Loucy (cell line): ENCODE measurements at regions not wholly inside any gene's neighbourhood (a gene's known extent, or its start where the extent isn't known, plus 50 kb on each side); places are given as distances from the start of the nearest gene placed in this dataset.

Source experiments
- CTCF ChIP-seq: fragments of 200-600 bp; sonication (generic); conservative IDR thresholded peaks from 2 replicates; pipeline ENCODE4 v1.5.1; 2014; ENCODE audit warnings: mild to moderate bottlenecking, antibody characterized with exemption, low read length
- EZH2phosphoT487 ChIP-seq: fragments of 200-600 bp; IDR thresholded peaks from 2 replicates; pipeline ENCODE4 v1.6.1; 2018; ENCODE audit warnings: antibody characterized with exemption, mild to moderate bottlenecking, moderate library complexity, borderline replicate concordance

- TF ChIP-seq CTCF, result no peak
- TF ChIP-seq EZH2phosphoT487, result no peak
These were observed 182.2 kb downstream of the HERPUD2 start for GRCh38 chr7:35512716-35513115.
